Gastrocnemius medialis (tissue), 4 donors: ENCODE measurements at regions not wholly inside any gene's neighbourhood (a gene's known extent, or its start where the extent isn't known, plus 50 kb on each side); places are given as distances from the start of the nearest gene placed in this dataset.
"Not testable (repeated sequence)": the region's sequence is repeated elsewhere in the genome, so short reads cannot be mapped to it uniquely, and the experiment has no call there.

Experiments used
- ATAC-seq, 2 donors: fragments of 150-250 bp; one replicate each; pipeline ENCODE4 v1.9.1; 2016
- DNase-seq, 2 donors: peaks; one replicate each; pipeline ENCODE4 v3.0.0-alpha.2; 2019
- H3K27ac ChIP-seq, 4 donors: fragments of 200-600 bp; sonication (generic); 1 replicate in 1 of 4; 2 replicates in 3 of 4; pipeline ENCODE4 v1.5.1; 2016 to 2018; ENCODE audit warnings: mild to moderate bottlenecking in 2 of 4, moderate library complexity in 1 of 4
- H3K27me3 ChIP-seq, 3 donors: fragments of 200-600 bp; sonication (generic) in 2 of 3; 1 replicate in 1 of 3; 2 replicates in 2 of 3; pipeline versions ENCODE4 v1.5.1 to v1.6.0; 2016 to 2019; ENCODE audit warnings: mild to moderate bottlenecking in 1 of 3, moderate library complexity in 1 of 3
- H3K36me3 ChIP-seq, 2 donors: fragments of 200-600 bp; sonication (generic) in 1 of 2; one replicate each; pipeline ENCODE4 v1.5.1; 2017 to 2018
- H3K4me1 ChIP-seq, 2 donors: fragments of 200-600 bp; sonication (generic) in 1 of 2; one replicate each; pipeline ENCODE4 v1.5.1; 2016 to 2017; ENCODE audit warnings: mild to moderate bottlenecking in 2 of 2
- H3K4me3 ChIP-seq, 4 donors: fragments of 200-600 bp; sonication (generic) in 3 of 4; 1 replicate in 1 of 4; 2 replicates in 3 of 4; pipeline ENCODE4 v1.5.1; 2016 to 2019; ENCODE audit warnings: mild to moderate bottlenecking in 2 of 4
- H3K9me3 ChIP-seq, 3 donors: fragments of 200-600 bp; sonication (generic) in 2 of 3; 1 replicate in 1 of 3; 2 replicates in 2 of 3; pipeline ENCODE4 v1.5.1; 2016 to 2019
- CTCF ChIP-seq, 5 experiments: fragments of 450-650 bp in 3 of 5; fragments of 200-600 bp in 2 of 5; sonication (generic) in 2 of 5; IDR thresholded peaks in 4 of 5; conservative IDR thresholded peaks in 1 of 5; 1 replicate in 4 of 5; 2 replicates in 1 of 5; pipeline ENCODE4 v1.5.1; 2016 to 2019; ENCODE audit warnings: antibody characterized with exemption in 5 of 5, mild to moderate bottlenecking in 3 of 5, moderate library complexity in 3 of 5
- POLR2A ChIP-seq, 2 donors: fragments of 450-650 bp; IDR thresholded peaks; one replicate each; pipeline ENCODE4 v1.6.1; 2017; ENCODE audit warnings: antibody characterized with exemption in 2 of 2, mild to moderate bottlenecking in 2 of 2, moderate library complexity in 2 of 2
- in situ Hi-C, 4 donors: fragments of 200-750 bp; cut with MboI; loops; one replicate each; pipeline versions ENCODE4 v1.15.0 to v1.8.0; 2017; ENCODE audit warnings: low sequenced_read_pairs in 4 of 4
- intact Hi-C: fragments of 100-400 bp; cut with DNase I; formaldehyde crosslinking; loops from one replicate; pipeline ENCODE4 v1.15.1; 2023; ENCODE audit warnings: low total_unique reads

- ATAC-seq: no peak
These were observed 238.5 kb upstream of the FANCL start for GRCh38 chr2:58479535-58480140.

GRCh38 chr2:58476556-58476955, 235.4 kb upstream of the FANCL start:
- ATAC-seq: no peak
- Histone ChIP-seq H3K4me1 (no peaks in the 10 kb centered on the region), H3K4me3 (no peak overlapping the region), H3K27ac (no peak overlapping the region), H3K36me3 (no peaks in the 10 kb centered on the region), H3K27me3 (no peaks in the 10 kb centered on the region), H3K9me3 (no peaks in the 10 kb centered on the region)
- DNase-seq: no peak
- in situ Hi-C loops: no loop called here
- intact Hi-C loops: no loop called here
- TF ChIP-seq CTCF (IDR thresholded peaks at IDR 0.05 in 4 of 5, conservative IDR thresholded peaks at IDR 0.05 in 1 of 5) (no peak), POLR2A (IDR thresholded peaks at IDR 0.05) (no peak)

More at GRCh38 chr2:58479535-58480140, 238.5 kb upstream of the FANCL start:
- no peaks in the 10 kb centered on the region for H3K9me3 ChIP-seq
- intact Hi-C loops (no loop called here), in situ Hi-C loops (no loop called here)
- H3K27ac ChIP-seq: no peak overlapping the region
- no peaks in the 10 kb centered on the region for H3K4me1 ChIP-seq
- TF ChIP-seq POLR2A (IDR thresholded peaks at IDR 0.05) (no peak), CTCF (IDR thresholded peaks at IDR 0.05 in 4 of 5, conservative IDR thresholded peaks at IDR 0.05 in 1 of 5) (no peak)
- no peaks in the 10 kb centered on the region for H3K27me3 ChIP-seq
- DNase-seq: no peak
- H3K4me3 ChIP-seq: no peak overlapping the region
- H3K36me3 ChIP-seq: no peaks in the 10 kb centered on the region

- in situ Hi-C loops: no loop called here
- H3K27me3 ChIP-seq: no peaks in the 10 kb centered on the region
- ATAC-seq: no peak
These were observed 234.6 kb upstream of the FANCL start for GRCh38 chr2:58475756-58476155.

GRCh38 chr2:58473165-58473564, 232.0 kb upstream of the FANCL start:
- Histone ChIP-seq H3K9me3 (no peaks in the 10 kb centered on the region), H3K4me3 (no peak overlapping the region), H3K27me3 (no peaks in the 10 kb centered on the region), H3K4me1 (no peaks in the 10 kb centered on the region), H3K27ac (no peak overlapping the region), H3K36me3 (no peaks in the 10 kb centered on the region)
- intact Hi-C loops (no loop called here), in situ Hi-C loops (no loop called here)
- DNase-seq: no peak
- ATAC-seq: no peak
- TF ChIP-seq CTCF (IDR thresholded peaks at IDR 0.05 in 4 of 5, conservative IDR thresholded peaks at IDR 0.05 in 1 of 5) (no peak), POLR2A (IDR thresholded peaks at IDR 0.05) (no peak)

More at GRCh38 chr2:58475756-58476155, 234.6 kb upstream of the FANCL start:
- DNase-seq: no peak
- no peak overlapping the region for H3K4me3 ChIP-seq
- no peak for TF ChIP-seq CTCF (IDR thresholded peaks at IDR 0.05 in 4 of 5, conservative IDR thresholded peaks at IDR 0.05 in 1 of 5)
- TF ChIP-seq POLR2A (IDR thresholded peaks at IDR 0.05): no peak
- no peaks in the 10 kb centered on the region for H3K4me1 ChIP-seq
- no peaks in the 10 kb centered on the region for H3K9me3 ChIP-seq
- intact Hi-C loops: no loop called here
- no peaks in the 10 kb centered on the region for H3K36me3 ChIP-seq
- H3K27ac ChIP-seq: no peak overlapping the region

GRCh38 chr2:58466804-58467203, 225.7 kb upstream of the FANCL start:
- Histone ChIP-seq H3K27me3 (no peaks in the 10 kb centered on the region), H3K36me3 (no peaks in the 10 kb centered on the region), H3K4me3 (no peak overlapping the region), H3K27ac (no peak overlapping the region), H3K4me1 (no peaks in the 10 kb centered on the region), H3K9me3 (no peaks in the 10 kb centered on the region)
- TF ChIP-seq CTCF (IDR thresholded peaks at IDR 0.05 in 4 of 5, conservative IDR thresholded peaks at IDR 0.05 in 1 of 5) (no peak), POLR2A (IDR thresholded peaks at IDR 0.05) (no peak)
- intact Hi-C loops (no loop called here), in situ Hi-C loops (no loop called here)
- ATAC-seq: no peak
- no peak for DNase-seq

GRCh38 chr2:58466021-58466420, 224.9 kb upstream of the FANCL start:
- H3K4me3 ChIP-seq, intact Hi-C loops, H3K4me1 ChIP-seq, H3K9me3 ChIP-seq, H3K27me3 ChIP-seq, in situ Hi-C loops, ATAC-seq, H3K27ac ChIP-seq, DNase-seq, H3K36me3 ChIP-seq: not testable (repeated sequence)
